ENCODE measurements at regions not wholly inside any gene's neighbourhood (a gene's known extent, or its start where the extent isn't known, plus 50 kb on each side); places are given as distances from the start of the nearest gene placed in this dataset.
"Not testable (repeated sequence)": the region's sequence is repeated elsewhere in the genome, so short reads cannot be mapped to it uniquely, and the experiment has no call there.

- TF ChIP-seq CTCF (conservative IDR thresholded peaks at IDR 0.05; ENCODE audit: low read depth, low read length): no peak
- H3K4me3 ChIP-seq (ENCODE audit: low read depth, low read length): no peak overlapping the region
These were observed 66.1 kb upstream of the ANKRD10 start for GRCh38 chr13:110980921-110981320.

GRCh38 chr13:110979149-110979548, 64.3 kb upstream of the ANKRD10 start:
- DNase-seq (ENCODE audit: low read depth); H3K4me3 ChIP-seq (ENCODE audit: low read depth, low read length): not testable (repeated sequence)

More at GRCh38 chr13:110980921-110981320, 66.1 kb upstream of the ANKRD10 start:
- DNase-seq (ENCODE audit: low read depth): no peak

GRCh38 chr13:110978390-110978789, 63.5 kb upstream of the ANKRD10 start:
- no peak for DNase-seq (ENCODE audit: low read depth)
- no peak overlapping the region for H3K4me3 ChIP-seq (ENCODE audit: low read depth, low read length)
- TF ChIP-seq CTCF (conservative IDR thresholded peaks at IDR 0.05; ENCODE audit: low read depth, low read length): no peak

GRCh38 chr13:110976785-110977184, 61.9 kb upstream of the ANKRD10 start:
- H3K4me3 ChIP-seq (ENCODE audit: low read depth, low read length): no peak overlapping the region
- DNase-seq (ENCODE audit: low read depth): no peak
- TF ChIP-seq CTCF (conservative IDR thresholded peaks at IDR 0.05; ENCODE audit: low read depth, low read length): no peak

- no peak for DNase-seq (ENCODE audit: low read depth)
- no peak overlapping the region for H3K4me3 ChIP-seq (ENCODE audit: low read depth, low read length)
- no peak for TF ChIP-seq CTCF (conservative IDR thresholded peaks at IDR 0.05; ENCODE audit: low read depth, low read length)
These were observed 58.3 kb upstream of the ANKRD10 start for GRCh38 chr13:110973007-110973700.

GRCh38 chr13:110971486-110971885, 56.6 kb upstream of the ANKRD10 start:
- H3K4me3 ChIP-seq (ENCODE audit: low read depth, low read length): no peak overlapping the region
- no peak for TF ChIP-seq CTCF (conservative IDR thresholded peaks at IDR 0.05; ENCODE audit: low read depth, low read length)
- DNase-seq (ENCODE audit: low read depth): no peak

GRCh38 chr13:110967156-110967855, 52.4 kb upstream of the ANKRD10 start:
- H3K4me3 ChIP-seq (ENCODE audit: low read depth, low read length); DNase-seq (ENCODE audit: low read depth): not testable (repeated sequence)

GRCh38 chr13:110965755-110966134, 50.9 kb upstream of the ANKRD10 start:
- TF ChIP-seq CTCF (conservative IDR thresholded peaks at IDR 0.05; ENCODE audit: low read depth, low read length): no peak
- DNase-seq (ENCODE audit: low read depth): no peak
- H3K4me3 ChIP-seq (ENCODE audit: low read depth, low read length): no peak overlapping the region
